Heart right ventricle (tissue), 16 donors: ENCODE measurements at regions not wholly inside any gene's neighbourhood (a gene's known extent, or its start where the extent isn't known, plus 50 kb on each side); places are given as distances from the start of the nearest gene placed in this dataset.

ENCODE experiments used
- ATAC-seq, 8 donors: fragments of 200-7000 bp; cut with Tn5 transposase; one replicate each; pipeline ENCODE4 v1.9.1; 2020; ENCODE audit warnings: mild to moderate bottlenecking in 8 of 8, moderate library complexity in 8 of 8, moderate number of reproducible peaks in 1 of 8
- DNase-seq, 2 donors: peaks; one replicate each; pipeline ENCODE4 v3.0.0-alpha.2; 2020
- H3K27ac ChIP-seq, 10 donors: fragments of 200-600 bp; sonication (generic) in 2 of 10; one replicate each; pipeline versions ENCODE4 v1.5.0 to v1.8.0; 2020 to 2022; ENCODE audit warnings: mild to moderate bottlenecking in 3 of 10
- H3K27me3 ChIP-seq, 7 donors: fragments of 200-600 bp; one replicate each; pipeline ENCODE4 v1.8.0; 2021 to 2022; ENCODE audit warnings: mild to moderate bottlenecking in 2 of 7
- H3K36me3 ChIP-seq, 9 donors: fragments of 200-600 bp; sonication (generic) in 1 of 9; one replicate each; pipeline versions ENCODE4 v1.5.0 to v1.8.0; 2020 to 2022; ENCODE audit warnings: mild to moderate bottlenecking in 2 of 9
- H3K4me1 ChIP-seq, 9 donors: fragments of 200-600 bp; sonication (generic) in 1 of 9; one replicate each; pipeline versions ENCODE4 v1.5.0 to v1.8.0; 2020 to 2022; ENCODE audit warnings: mild to moderate bottlenecking in 4 of 9
- H3K4me3 ChIP-seq, 10 donors: fragments of 200-600 bp; sonication (generic) in 2 of 10; one replicate each; pipeline versions ENCODE4 v1.5.0 to v1.8.0; 2020 to 2022; ENCODE audit warnings: mild to moderate bottlenecking in 7 of 10, moderate library complexity in 2 of 10
- H3K9me3 ChIP-seq, 11 donors: fragments of 200-600 bp in 10 of 11; sonication (generic) in 2 of 11; one replicate each; pipeline versions ENCODE4 v1.5.0 to v1.8.0; 2013 to 2022; ENCODE audit warnings: mild to moderate bottlenecking in 2 of 11, control low read depth in 1 of 11, moderate library complexity in 1 of 11
- CTCF ChIP-seq, 9 donors: fragments of 200-600 bp; sonication (generic) in 2 of 9; IDR thresholded peaks; one replicate each; pipeline versions ENCODE4 v1.5.0 to v1.8.0; 2021 to 2022; ENCODE audit warnings: antibody characterized with exemption in 9 of 9, mild to moderate bottlenecking in 5 of 9, moderate library complexity in 1 of 9
- WGBS, 2 donors: extraction: QIAGEN DNeasy Blood & Tissue Kit; methylation state at CpG; one replicate each; pipeline ENCODE4 v1.1.7; 2013; ENCODE audit warnings: inconsistent platforms in 1 of 2; 5-methylcytosine and 5-hydroxymethylcytosine counted together
- intact Hi-C, 10 donors: fragments of 100-400 bp; cut with DNase I; formaldehyde crosslinking; loops; one replicate each; pipeline versions ENCODE4 v1.11.1 to v1.14.2; 2022
- donor health status: Arrhythmogenic right ventricular cardiomyopathy.
- donor health status: ischemic (EF 13 %, LVEDD 7.1; RV severe dilation, severe dysfunction).
- donor health status: healthy with polysubstance abuse.
- donor health status: DM: no; HTN: yes; CAD: no.
- donor health status: DM: no; HTN: no; CAD: no.
- donor health status: ischemic (EF 25% LVEDD 6.9; RV normal size, moderate dysfunction).
- donor health status: ischemic (EF 25% LVEDD 5.7; RV mildly dilated, moderate dysfunction).
- donor health status: healthy.
- donor health status: DM: yes; HTN: yes; CAD: no.
- donor health status: Ischemic cardiomyopathy.
- donor health status: ischemic (EF 35%, LVEDD 5.7; RV mildly dilated, moderate dysfunction).
- donor health status: nonischemic (EF 11% LVEDD 7.7; RV severe dilation, severe dysfunction).
- donor health status: DM: yes; HTN: yes; CAD: no.
- donor health status: PGD.
- donor health status: ischemic (EF 29% LVEDD 5.4; RV normal size, mild dysfunction).
- donor health status: nonischemic (EF 23%, LVEDD 6.1; RV moderate dilation, normal function).

- no peak for DNase-seq
- Histone ChIP-seq H3K27ac (peak overlapping the region in 2 of 10 donors; percentile 8 to 26), H3K36me3 (no peaks in the 10 kb centered on the region), H3K4me1 (peaks cover 0 to 29% (median 10%) of the 10 kb centered on the region in 9 donors), H3K4me3 (no peak overlapping the region), H3K9me3 (no peaks in the 10 kb centered on the region), H3K27me3 (peaks cover 0 to 4% (median 0%) of the 10 kb centered on the region in 7 donors)
- intact Hi-C loops: no loop called here
- ATAC-seq: no peak
- TF ChIP-seq CTCF (IDR thresholded peaks at IDR 0.05): no peak
- WGBS, 2 donors: 96 to 97% methylated on average over 6 of the region's 6 CpGs
Observed at GRCh38 chr1:218812360-218812759, 361.3 kb upstream of the LYPLAL1 start.

DNA sequence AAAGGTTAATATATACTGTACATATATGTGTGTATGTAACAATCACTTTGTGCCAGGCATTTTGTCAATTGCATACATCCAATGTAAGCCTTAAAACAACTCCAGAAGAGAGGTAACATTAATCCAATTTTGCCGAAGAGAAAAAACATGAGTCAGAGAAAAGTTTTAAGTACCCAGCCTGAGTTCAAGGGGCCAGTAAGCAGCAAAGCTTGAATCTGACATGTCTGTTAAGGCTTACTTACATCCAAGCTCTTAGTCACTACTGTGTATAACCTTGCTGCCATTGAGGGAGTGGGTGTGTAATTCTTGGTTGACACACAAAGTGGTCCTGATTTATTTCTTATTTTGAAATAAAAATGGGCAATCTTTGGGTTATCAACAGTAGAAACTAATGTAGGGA, 360.4 kb upstream of the LYPLAL1 start:
- ATAC-seq (no peak), DNase-seq (no peak)
- Histone ChIP-seq H3K4me1 (peaks cover 0 to 29% (median 10%) of the 10 kb centered on the region in 9 donors), H3K4me3 (no peak overlapping the region), H3K27me3 (peaks cover 0 to 4% (median 0%) of the 10 kb centered on the region in 7 donors), H3K27ac (no peak overlapping the region), H3K36me3 (no peaks in the 10 kb centered on the region), H3K9me3 (no peaks in the 10 kb centered on the region)
- no peak for TF ChIP-seq CTCF (IDR thresholded peaks at IDR 0.05)
- 83 to 84% methylated on average over 1 of the region's 1 CpG for WGBS, 2 donors
- intact Hi-C loops: no loop called here

DNA sequence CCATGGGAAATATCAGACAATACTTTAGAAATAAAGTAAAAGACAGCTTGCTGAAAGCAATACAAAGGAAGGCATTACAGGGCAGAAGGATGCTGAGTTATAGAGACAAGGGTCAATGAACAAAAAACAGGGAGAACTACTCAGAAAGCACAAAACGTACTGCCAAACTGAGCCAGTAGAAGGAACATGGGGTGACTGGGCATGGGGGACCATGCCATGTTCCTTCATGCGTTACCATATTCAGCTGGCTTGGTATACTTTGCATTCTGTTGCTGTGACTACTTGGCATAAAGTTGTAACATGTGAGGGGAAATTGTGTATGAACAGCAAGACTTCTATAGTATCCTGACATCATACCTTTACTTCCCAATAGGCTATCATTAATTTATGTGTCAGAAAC, 358.6 kb upstream of the LYPLAL1 start:
- H3K9me3 ChIP-seq: no peaks in the 10 kb centered on the region
- DNase-seq: no peak
- no peak overlapping the region for H3K4me3 ChIP-seq
- no peak for TF ChIP-seq CTCF (IDR thresholded peaks at IDR 0.05)
- 91 to 93% methylated on average over 2 of the region's 2 CpGs for WGBS, 2 donors
- H3K27me3 ChIP-seq: peaks cover 0 to 4% (median 0%) of the 10 kb centered on the region in 7 donors
- no peak overlapping the region for H3K27ac ChIP-seq
- intact Hi-C loops: no loop called here
- ATAC-seq: no peak
- peaks cover 0 to 22% (median 10%) of the 10 kb centered on the region in 9 donors for H3K4me1 ChIP-seq
- H3K36me3 ChIP-seq: no peaks in the 10 kb centered on the region

DNA sequence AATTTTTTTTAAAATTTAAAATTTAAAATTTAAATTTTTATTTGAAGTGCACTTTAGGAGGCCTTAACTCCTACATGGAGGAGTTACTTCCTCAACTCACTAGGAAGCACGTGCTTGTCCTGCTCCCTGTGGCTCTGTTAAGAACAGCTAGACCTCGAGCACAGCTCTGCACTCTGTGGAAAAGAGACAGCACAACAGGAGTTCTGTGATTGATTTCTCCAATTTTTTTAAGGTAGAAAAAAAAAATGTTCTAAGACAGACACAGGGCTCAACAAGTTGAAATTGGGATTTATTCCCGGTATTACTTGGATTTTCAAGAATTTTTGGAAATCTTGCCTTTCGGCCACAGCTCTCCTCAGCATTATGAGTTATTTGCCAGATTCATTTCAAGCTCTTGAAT, 356.6 kb upstream of the LYPLAL1 start:
- TF ChIP-seq CTCF (IDR thresholded peaks at IDR 0.05): no peak
- H3K4me1 ChIP-seq: peaks cover 0 to 5% (median 0%) of the 10 kb centered on the region in 9 donors
- H3K27ac ChIP-seq: peak overlapping the region in 4 of 10 donors; percentile 16 to 41 (median 29)
- ATAC-seq (peak in 3 of 8 donors; percentile 47 to 71 (median 61)), DNase-seq (no peak)
- H3K9me3 ChIP-seq: no peaks in the 10 kb centered on the region
- no peaks in the 10 kb centered on the region for H3K36me3 ChIP-seq
- H3K4me3 ChIP-seq: no peak overlapping the region
- no peaks in the 10 kb centered on the region for H3K27me3 ChIP-seq
- 72 to 75% methylated on average over 4 of the region's 4 CpGs for WGBS, 2 donors
- intact Hi-C loops: no loop called here
